Smooth muscle cell of the brain vasculature (primary cell): ENCODE measurements at regions not wholly inside any gene's neighbourhood (a gene's known extent, or its start where the extent isn't known, plus 50 kb on each side); places are given as distances from the start of the nearest gene placed in this dataset.
"Not testable (repeated sequence)": the region's sequence is repeated elsewhere in the genome, so short reads cannot be mapped to it uniquely, and the experiment has no call there.

Experiments used
- DNase-seq: peaks from one replicate; pipeline ENCODE4 v3.0.0-alpha.2; 2012; ENCODE audit warnings: low read depth, low spot score

DNA sequence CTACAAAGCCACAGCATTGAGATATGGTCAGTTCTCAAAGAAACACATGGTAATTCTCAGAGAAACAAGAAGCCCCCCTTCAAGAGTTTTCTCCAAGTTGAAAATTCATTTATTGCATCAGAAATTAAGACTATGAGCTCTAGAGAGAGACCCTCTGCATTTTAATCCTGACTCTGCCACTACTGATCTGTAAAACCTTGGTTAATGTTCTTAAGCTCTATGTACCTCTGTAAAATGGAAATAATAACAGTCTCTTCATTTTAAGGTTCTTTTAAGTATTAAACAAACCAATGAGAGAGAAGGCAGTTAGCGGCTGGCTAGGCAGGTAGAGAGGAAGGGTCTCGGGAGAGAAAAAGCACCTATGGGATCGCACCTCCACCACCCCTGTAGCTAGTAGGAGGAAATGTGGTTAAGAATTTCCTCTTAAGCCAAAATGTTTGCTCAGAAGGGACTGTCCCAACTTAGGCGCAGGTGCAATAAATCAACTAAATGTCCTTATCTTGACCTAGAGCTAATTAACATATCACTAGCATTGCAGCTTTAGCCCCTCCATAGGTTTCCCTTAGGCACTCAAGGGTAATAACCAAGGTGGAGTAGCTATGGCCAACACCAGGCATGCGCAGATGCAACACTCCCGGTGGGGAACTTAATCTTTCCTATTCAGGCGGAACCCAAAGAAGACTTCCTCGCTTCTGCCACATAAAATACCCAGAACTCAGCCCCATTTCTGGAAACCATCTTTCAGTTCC is 1685.4 kb downstream of the MRPL39 start:
- DNase-seq: no peak

DNA sequence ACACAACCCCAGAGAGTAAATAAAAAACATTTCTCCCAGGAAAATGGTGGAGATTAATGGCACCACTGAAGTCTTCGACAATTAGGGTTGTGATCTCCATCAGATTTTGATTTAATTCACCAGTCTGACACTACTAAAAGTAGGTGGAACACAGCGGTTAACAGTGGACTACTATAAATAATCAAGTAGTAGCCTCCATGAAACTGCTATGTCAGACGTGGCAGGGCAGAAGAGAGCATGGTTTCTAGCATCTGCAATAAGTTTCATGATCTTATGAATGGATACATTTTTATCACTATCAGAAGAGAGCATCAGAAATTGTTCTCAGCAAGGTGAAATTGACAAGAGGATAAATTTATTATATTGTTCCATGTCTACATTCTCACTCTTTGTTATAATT is 1706.6 kb downstream of the MRPL39 start:
- DNase-seq: no peak

DNA sequence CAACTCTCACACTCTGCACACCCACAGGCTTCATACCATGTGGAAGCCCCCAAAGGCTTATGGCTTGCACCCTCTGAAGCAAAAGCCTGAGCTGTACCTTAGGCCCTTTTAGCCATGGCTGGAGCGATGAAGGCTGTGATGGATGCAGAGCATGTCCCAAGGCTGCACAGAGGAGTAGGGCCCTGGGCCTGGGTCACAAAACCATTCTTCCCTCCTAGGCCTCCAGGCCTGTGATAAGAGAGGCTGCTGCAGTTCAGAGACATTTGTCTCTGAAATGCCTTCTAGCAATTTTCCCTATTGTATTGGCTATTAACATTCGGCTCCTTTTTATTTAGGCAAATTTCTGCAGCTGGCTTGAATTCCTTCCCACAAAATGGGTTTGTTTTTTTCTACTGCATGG is 1707.7 kb downstream of the MRPL39 start:
- no peak for DNase-seq

DNA sequence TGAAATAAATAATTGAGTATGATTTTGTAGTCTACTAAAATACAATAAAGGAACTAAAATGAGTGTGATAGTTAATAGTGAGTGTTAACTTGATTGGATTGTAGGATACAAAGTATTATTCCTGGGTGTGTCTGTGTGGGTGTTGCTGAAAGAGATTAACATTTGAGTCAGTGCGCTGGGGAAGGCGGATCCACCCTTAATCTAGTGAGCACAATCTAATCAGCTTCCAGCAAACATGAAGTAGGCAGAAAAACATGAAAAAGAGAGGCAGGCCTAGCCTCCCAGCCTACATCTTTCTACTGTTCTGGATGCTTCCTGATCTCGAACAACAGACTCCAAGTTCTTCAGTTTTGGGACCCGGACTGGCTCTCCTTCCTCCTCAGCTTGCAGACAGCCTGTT is 1716.6 kb downstream of the MRPL39 start:
- no peak for DNase-seq

DNA sequence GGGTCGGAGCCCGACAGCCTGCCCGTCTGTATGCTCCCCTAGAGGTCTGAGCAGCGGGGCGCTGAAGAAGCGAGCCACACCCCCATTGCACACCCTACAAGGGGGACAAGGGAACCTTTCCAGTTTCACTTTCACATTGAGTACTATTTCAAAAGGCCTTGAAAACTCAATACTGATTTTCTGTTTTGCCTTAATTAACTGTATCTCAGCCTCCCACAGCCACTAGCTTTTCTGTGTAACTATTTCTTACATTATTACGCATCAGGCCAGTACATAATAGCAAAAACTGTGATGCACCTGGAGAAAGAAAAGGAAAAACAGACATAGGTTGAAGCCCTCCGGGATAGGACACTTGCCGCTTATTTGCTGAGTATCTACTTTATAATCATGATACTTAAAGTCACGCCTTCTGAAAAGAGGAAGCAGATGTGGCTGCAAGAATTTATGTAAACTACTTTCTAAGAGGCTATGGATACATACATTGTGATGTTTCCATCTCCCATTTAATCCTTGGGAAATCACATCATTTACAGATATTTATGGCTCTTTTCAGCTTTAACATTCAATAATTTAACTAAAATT is 1719.5 kb downstream of the MRPL39 start:
- DNase-seq: no peak

DNA sequence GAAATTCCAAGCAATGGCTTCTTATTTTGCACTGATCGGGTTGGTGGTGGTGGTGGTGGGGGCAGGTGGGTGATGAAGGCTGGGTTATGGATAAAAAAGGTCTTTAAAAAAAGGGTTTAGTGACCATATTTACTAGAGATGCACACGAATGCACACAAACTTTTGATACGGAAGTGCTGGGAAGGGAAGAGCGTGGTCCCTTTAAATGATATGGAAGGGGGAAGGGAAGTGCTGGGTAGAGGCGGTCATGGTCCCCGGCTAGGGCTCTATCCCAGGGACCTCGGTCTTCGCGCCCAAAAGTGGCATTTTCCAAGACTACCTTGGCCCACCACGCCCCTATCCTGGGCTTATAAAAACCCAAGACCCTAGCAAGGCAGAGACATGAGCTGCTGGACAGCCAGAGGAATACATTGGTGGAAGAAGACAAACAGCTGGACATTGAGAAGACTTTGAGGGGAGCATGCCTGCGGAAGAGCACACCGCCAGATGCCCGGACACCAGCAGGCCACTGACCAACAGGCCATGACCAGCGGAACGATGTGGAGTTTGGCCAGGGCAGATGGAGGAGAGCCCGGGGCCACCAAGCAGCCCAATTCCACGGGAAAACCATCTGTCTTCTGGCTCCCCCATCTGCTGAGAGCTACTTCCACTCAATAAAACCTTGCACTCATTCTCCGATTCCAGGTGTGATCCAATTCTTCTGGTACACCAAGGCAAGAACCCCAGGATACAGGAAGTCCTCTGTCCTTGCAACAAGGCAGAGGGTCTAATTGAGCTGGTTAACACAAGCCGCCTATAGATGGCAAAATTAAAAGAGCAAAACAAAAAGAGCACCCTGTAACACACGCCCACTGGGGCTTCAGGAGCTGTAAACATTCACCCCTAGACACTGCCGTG is 1720.2 kb downstream of the MRPL39 start:
- DNase-seq: no peak

DNA sequence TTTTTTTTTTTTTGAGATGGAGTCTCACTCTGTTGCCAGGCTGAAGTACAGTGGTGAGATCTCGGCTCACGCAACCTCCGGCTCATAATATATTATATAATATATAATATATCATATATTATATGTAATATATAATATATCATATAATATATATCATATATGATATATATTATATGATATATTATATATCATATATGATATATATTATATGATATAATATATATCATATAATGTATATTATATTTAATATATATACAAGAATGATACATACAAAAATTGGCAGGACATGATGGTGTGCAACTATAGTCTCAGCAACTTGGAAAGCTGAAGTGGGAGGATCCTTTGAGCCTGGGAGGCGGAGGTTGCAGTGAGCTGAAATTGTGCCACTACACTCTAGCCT is 1725.5 kb downstream of the MRPL39 start:
- no peak for DNase-seq

DNA sequence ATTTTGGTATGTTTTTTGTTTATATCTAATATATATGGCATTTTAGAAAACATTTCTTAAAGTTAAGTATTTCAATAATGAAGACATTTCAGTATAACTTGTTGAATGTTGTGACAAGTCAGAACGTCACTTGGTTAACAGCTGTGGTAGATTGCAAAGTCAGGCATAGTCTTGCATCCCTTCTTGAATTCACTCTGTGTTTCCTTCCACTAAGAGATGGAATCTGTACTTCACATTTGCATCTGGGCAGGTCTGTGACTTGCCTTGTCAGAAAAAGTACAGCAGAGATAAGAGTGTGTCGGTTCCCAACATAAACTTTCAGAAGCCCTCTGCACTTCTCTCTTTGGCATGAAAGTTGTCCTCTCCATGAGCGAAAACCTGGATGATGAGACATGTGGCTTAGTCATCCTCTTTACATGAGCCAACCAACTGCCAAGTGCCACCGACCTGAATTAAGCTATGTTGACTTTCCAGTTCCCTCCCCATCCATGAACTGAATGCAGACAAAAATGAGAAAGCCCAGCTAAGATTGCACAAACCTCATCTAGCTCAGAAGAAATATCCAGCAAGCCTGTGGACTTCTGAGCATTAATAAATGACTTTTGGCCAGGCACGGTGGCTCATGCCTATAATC is 1730.2 kb downstream of the MRPL39 start:
- DNase-seq: no peak

DNA sequence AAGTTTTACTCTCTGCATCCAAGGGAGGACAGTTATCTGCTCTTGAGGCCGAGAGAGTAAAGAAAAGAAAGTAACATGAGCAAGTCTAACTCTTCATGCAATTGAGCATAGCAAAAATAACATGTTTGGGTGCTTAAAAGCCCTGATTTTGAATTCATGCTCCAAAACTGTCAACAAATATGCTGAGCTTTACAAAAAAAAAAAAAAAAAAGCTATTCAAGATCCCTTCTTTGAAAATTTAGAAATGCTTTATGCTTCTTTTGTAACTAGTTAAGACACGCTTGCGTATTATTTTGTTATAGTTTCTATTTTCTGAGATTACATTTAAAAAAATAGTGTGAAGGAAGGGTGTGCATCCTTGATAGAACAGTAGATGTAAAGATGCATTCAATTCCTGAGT is 1733.0 kb downstream of the MRPL39 start:
- no peak for DNase-seq

DNA sequence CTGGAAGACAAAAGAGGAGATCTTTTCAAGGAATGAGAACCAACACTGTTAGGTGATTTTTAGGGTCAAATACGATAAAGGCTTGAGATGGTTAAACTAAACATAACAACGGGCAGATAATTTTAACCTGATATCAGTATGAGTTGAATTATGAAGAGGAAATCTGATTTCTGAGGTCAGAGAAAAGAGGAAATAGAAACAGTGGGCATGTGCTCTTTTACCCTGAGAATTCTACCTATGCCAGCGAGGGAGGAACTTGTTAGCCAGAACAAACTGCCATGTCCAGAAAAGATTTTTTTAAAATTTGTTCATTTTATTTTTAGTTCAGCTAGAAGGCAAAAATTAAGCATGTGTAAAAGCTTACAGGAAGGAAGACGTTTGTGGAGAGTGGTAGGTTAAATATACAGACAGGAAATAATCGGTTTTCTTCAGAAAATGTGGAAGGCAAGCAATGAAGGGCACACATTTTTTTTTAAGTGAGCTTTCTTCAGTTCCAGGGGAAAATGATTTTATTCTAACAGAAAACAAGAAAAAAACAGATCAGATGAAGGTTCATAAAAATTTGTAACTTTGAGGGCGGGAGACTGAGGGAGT is 1745.3 kb downstream of the MRPL39 start:
- no peak for DNase-seq

DNA sequence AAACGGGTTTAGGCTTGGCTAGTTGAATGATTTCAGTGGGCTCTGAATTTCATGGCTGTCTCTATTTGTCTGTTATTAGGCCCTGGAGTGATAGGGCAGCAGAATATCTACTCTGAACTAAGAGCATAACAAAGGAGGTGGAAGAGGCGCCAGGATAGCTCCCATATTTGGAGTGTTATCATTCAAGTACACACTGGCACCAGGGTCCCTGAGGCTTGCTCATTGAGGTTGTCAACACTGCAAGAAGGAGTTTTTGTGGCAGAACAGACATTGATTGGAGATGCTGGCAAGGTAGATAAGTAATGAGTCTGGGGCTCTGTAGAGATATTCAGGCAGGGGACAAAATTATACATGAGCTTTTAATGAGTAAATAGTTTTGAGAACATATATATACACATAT is 1748.4 kb downstream of the MRPL39 start:
- no peak for DNase-seq

DNA sequence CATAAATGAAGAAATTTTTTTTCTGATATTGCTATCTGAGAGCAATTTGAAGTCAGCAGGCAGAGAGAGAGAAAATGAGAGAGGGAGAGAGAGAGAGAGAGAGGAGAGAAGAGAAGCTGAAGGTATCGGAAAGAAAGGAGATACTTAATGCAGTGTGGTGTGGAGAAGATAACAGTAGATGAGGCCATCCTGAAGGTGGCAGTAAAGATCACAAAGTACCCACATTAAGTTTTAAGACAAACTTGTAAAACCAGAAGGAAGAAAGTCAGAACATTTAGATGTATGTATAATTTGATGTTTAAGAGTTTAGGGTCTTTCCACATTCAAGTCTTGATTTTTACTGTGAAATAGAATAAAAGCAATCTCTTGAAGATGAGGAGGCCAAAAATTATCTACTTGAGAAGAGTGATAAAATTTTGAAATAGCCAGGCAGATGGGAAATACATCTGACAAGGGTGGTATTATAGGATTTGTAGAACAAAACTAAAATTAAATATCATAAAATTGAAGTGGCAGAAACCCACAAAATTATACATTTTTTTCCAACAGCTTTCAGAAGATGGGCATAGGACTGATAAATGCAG is 1753.4 kb downstream of the MRPL39 start:
- DNase-seq: no peak

DNA sequence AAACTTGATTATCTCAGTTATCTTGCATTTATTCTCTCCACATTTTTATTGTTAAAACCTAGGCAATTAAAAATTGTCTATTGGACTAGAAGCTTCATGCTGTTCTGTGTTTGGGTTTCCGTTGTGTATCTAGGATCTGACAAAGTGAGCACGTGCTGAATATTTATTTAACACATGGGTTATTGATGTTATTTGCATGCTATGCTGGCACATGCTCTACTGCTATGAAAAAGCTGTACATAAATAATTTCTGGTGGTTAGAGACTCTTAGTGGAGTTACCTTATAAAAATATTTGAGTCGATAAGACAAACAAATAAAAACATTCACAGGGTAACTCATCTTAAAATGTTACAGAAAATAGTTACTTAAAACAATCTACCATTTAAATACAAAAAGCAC is 1769.7 kb downstream of the MRPL39 start:
- DNase-seq: no peak

DNA sequence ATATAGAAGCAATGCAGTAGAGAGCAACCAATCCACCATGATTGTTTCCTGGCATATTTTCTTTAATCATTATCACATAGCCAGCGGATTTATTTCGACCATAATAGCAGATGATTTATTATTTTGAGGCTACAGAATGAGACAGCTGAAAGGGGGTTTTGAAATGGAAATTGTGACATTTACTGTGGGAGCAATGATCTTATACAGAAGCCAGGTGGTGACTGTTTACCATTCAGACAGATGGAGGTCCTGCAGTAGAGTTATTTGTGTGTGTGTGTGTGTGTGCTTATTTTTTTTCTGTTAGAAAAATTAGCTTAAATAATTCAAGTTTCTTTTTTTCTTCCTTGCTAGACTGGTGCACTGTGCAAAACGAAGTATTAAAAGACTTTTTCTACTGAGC is 1784.5 kb downstream of the MRPL39 start:
- DNase-seq: no peak

DNA sequence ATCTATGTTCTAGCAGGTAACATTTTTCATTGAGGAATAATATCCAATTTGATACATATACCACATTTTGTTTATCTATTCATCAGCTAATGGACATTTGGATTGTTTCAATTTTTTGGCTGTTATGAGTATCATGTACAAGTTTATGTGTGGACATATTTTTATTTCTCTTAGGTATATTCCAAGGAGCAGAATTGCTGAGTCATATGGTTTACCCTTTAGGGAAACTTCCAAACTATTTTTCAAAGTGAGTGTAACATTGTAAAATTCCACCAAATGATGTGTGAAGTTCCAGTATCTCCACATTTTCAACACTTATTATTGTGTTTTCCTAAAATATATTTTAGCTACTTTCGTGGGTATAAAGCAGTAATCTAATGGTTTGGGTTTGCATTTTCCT is 1789.9 kb downstream of the MRPL39 start:
- DNase-seq: no peak

DNA sequence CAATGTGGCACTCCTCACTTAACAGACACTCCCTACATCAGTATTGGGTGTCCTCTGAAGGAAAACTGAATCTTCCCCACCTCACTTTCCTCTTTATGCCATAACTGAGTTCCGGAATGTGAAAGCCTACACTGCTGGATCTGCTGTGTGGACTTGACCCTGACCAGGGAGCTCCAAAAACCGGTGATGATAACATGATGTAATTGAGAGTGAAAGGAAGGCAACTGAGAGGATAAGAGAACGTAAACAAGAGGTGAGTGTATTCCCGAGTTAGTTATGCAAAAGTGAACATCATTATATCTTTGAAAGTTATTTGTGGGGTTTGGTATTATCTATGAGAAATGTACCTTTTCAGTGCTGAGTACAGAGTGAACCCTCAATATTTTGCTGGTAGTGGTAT is 1794.8 kb downstream of the MRPL39 start:
- DNase-seq: no peak

DNA sequence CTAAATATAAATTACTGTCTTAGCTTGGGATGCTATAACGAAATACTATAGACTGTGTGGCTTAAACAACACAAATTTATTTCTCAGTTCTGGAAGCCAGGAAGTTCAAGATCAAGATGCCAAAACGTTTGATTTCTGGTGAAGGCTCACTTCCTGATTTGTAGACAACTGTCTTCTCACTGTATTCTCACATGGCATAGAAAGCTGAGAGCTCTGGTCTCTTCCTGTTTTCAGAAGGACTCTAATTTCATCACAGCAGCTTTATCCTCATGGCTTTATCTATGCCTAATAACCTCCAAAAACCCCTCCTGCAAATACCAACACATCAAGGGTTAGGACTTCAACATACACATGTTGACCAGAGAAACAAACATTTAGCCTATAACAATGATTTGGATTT is 1795.5 kb downstream of the MRPL39 start:
- no peak for DNase-seq

DNA sequence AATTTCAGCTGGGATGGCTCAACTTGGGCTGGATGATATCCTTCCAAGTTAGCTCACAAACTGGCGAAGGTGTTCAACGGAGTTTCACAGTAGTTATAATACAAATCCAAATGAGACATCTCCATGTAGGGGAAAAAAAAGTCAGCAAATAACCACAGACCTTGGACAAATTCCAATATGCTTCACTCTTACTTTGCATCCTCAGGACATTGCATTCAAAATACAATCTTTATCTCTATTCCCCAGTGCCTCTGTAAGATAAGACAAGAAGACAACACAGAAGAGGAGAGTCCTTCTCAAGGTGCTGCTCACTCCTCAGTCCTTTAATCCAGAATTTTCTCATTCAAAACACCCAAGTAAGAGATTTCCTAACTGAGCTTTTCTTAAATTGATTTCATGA is 1797.7 kb downstream of the MRPL39 start:
- no peak for DNase-seq

DNA sequence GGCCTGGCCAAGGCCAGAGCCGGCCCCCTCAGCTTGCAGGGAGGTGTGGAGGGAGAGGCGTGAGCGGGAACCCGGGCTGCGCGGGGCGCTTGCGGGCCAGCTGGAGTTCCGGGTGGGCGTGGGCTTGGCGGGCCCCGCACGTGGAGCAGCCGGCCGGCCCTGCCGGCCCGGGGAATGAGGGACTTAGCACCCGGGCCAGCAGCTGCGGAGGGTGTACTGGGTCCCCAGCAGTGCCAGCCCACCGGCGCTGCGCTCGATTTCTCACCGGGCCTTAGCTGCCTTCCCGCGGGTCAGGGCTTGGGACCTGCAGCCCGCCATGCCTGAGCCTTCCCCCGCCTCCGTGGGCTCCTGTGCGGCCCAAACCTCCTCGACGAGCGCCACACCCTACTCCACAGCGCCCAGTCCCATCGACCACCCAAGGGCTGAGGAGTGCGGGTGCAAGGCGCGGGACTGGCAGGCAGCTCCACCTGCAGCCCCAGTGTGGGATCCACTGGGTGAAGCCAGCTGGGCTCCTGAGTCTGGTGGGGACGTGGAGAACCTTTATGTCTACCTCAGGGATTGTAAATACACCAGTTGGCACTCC is 1800.2 kb downstream of the MRPL39 start:
- not testable (repeated sequence) for DNase-seq

DNA sequence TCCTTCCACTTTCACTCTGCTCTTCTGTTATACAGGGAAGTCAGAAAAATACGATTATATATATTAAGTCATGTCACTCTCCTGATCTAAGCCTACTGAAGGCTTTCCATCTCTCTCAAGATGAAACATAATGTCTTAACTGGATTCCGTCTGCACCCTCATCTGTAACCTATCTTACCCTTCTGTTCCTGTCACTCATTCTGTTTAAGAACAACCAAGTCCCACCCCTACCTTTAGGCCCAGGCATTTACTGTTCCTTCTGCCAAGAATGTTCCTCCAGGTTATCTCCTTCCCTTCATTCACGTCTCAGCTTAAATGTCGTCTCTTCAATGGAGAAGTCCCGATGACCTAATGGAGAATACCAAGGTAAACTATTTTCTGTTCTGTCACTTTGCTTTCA is 1802.4 kb downstream of the MRPL39 start:
- DNase-seq: no peak

DNA sequence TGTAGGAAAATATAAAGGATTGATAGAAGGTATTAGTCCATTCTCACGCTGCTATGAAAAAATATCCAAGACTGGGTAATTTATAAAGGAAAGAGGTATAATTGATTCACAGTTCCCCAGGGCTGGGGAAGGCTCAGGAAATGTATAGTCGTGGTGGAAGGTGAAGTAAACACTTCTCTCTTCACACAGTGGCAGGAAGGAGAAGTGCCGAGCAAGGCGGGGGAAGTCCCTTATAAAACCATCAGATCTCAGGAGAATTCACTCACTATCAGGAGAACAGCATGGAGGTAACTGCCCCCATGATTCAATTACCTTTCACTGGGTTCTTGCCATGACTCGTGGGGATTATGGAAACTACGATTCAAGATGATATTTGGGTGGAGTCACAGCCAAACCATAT is 1806.0 kb downstream of the MRPL39 start:
- DNase-seq: no peak
